GM18873 (cell line): ENCODE measurements at regions not wholly inside any gene's neighbourhood (a gene's known extent, or its start where the extent isn't known, plus 50 kb on each side); places are given as distances from the start of the nearest gene placed in this dataset.
"Not testable (repeated sequence)": the region's sequence is repeated elsewhere in the genome, so short reads cannot be mapped to it uniquely, and the experiment has no call there.

ENCODE experiments used
- ATAC-seq: cut with Tn5 transposase; IDR thresholded peaks from one replicate; pipeline ENCODE4 v1.9.1; 2021; ENCODE audit warnings: mild to moderate bottlenecking, moderate library complexity, moderate number of reproducible peaks; ENCODE audit not compliant: unreplicated experiment, low FRiP score

GRCh38 chr12:93234641-93235040 lies 143.1 kb upstream of the NUDT4 start:
- ATAC-seq = no peak

DNA sequence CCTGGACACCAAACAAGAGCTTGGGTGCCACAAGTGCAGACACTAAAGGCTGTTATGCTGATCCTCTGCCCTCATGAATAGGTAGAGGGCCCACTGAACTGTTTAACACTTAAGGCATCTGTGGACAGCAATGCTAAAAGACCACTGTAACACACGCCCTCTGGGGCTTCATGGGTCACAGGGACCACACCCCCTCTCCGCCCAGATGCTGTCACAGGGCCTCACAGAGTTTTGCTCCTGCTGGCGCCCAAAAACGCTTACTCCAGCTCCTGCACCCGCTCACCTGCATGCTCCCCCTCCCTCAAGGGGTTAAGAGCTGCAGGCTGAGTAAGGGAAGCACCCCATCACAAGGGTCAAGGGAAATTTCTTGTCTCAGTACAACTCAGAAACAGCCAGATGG lies 141.8 kb upstream of the NUDT4 start:
- ATAC-seq = no peak

DNA sequence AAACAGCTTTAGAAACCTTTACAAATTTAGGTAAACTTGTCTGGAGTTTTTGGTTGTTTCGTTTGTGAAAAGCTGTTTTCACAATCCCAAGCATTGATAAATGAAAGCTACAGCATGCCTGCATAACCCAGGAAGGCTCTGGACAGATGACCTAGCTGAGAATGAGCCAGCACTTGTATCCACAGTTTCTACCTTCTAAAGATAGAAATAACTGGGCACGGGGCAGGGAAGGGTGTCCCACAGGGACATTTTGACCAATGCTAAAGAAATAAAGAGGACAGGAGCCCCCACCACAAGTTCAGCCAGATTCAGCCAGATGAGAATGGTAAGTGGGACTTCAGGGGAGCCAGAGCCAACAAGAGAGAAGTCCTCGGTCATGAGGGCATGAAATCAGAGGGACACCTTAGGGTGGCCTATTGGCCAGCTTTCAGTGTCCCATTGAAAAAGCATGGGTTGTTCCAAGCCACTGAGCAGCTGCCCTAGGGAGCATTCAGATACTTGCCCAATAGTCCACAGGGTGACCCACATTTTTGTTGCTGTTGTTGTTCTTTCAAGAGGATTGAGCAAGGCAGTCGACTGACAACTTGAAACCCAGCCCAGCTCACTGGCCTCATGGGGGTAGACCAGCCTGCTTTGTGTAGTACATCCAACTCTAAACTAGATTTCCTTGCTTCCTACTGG lies 140.3 kb upstream of the NUDT4 start:
- ATAC-seq = no peak

GRCh38 chr12:93238512-93239262 lies 139.0 kb upstream of the NUDT4 start:
- not testable (repeated sequence) for ATAC-seq

GRCh38 chr12:93239789-93240188 lies 137.9 kb upstream of the NUDT4 start:
- not testable (repeated sequence) for ATAC-seq

- ATAC-seq = no peak
These were observed 135.4 kb upstream of the NUDT4 start for GRCh38 chr12:93242154-93242972.

GRCh38 chr12:93243382-93243688 lies 134.4 kb upstream of the NUDT4 start:
- ATAC-seq = no peak

DNA sequence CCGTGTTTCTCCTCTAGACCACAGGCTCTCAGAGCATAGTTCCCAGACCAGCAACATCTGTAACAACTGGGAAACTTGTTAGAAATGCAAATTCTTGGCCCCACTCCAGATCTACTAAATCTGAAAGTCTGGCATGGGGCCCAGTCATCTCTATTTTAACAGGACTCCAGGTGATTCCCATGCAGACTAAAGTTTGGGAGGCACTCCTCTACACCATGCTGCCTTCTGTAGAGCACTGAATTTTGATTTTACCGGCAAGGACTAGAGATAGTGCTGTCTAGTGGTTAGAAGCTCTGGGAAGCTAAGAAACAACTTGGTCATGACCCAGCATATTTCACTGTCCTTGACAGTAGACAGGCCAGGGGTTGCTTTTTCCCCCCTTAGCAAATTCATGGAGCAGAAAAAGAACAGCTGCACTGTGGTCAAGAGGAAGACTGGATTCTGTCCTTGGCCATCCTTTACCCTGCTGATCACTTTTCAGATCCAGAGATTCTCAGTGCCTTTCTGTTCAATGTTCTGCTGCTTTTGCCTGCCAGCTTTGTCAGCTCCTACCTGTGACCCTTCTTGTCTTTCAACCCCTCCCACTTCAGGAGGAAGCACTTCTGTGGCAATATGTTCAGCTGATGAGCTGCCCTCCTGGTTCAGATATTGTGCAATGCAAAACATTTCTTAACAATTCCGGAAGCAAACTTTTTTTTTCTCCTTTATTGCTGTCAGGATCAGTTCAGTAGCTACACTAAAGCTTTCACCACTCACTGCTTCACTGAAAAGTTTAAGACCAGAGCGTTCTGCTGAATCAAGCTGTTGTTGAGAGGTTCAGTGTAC lies 133.8 kb upstream of the NUDT4 start:
- no peak for ATAC-seq

- no peak for ATAC-seq
These were observed 133.1 kb upstream of the NUDT4 start for GRCh38 chr12:93244514-93245077.

GRCh38 chr12:93245543-93245942 lies 132.2 kb upstream of the NUDT4 start:
- peak; percentile 90 for ATAC-seq

DNA sequence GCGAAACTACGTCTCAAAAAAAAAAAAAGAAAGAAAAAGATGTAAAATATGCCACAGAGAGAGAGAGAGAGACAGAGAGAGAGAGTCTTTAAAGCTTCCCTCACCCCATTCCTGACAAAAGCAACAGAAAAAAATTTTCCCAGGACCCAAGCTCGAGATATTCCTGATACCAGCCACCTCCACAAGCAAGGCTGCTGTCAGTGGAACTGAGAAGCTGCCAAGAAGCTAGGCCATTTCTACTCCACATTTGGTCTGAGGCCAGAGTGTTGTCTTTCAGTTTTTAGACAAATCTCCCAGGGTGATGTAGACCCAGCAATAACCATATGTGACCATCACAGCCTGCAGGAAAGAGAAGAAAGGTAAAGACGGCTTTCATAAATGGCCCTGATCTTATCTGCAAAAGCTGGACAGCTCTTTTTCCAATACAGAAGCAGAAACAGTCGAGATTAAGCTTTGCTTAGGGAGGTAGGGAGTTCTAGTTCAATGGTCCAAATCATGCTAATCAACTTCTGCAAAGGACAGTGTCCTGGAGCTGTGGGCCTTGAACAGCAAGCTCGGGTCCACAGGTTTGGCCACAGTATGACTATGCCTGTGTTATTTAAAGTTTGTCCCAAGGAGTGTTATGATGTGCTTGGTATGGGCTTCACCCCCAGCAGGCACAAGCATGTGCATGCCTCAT lies 130.3 kb upstream of the NUDT4 start:
- no peak for ATAC-seq

GRCh38 chr12:93252221-93252620 lies 125.5 kb upstream of the NUDT4 start:
- no peak for ATAC-seq

- no peak for ATAC-seq
These were observed 122.8 kb upstream of the NUDT4 start for GRCh38 chr12:93254911-93255310.

GRCh38 chr12:93256256-93256969 lies 121.3 kb upstream of the NUDT4 start:
- ATAC-seq = no peak

DNA sequence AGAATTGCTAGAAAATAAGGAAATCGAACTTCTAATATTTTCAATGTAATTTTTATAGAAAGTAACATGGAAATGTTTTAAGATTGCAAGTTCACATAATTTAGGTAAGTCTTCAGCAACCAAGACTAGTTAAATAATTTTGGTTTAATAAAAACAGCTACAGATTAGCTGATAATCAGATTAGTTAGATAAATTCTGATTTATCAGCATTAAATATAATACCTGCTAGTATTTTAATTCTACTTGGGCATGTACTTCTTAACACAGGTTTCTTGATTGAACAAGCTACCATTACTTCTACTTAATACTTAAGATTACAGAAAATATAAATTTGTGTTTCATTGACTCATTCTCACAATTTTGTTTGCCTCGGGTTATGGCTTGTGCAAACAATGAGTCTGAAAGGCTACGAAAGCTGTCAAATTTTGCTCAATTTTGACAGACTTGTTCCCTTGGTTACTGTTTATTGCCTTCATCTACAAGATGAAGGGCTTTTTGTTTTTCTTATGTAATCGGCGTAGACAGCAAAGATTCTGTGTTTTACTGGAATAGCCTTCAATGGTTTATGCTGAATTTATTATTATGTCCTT lies 116.1 kb upstream of the NUDT4 start:
- ATAC-seq = no peak

- no peak for ATAC-seq
These were observed 104.7 kb upstream of the NUDT4 start for GRCh38 chr12:93272997-93273396.

DNA sequence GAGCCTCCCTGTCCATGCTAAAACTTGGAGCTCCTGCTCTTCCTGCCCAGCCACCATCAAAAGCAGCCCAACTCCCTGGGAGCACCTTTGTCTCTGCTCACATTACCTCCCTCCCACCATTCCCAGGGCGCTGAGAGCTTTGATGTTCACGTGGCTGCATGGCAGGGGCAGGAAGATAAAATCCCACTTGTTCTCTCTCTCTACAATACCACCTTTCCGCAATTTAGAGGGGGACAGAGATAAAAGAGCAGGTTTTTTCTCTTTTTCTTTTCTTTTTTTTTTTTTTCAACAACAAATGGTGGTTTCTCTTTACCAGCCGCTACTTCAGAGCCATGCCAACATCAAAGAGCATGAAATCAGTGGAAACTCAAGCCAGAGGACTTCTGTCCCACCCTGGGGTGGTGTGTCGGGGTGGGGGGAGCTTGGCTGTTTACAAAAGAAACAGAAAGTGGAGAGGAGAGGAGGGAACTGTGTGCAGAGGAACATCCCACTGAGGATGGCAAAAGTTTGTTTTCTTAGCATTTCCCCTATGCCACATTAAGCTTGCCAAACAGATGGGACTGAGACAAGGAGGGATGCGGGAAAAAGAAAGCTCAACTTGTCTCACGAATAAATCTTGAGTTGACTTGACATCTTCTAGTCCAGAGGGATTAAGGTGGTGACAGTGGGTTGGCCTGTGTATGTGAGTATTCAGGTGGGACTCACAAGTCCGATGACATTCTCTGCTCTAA lies 103.7 kb upstream of the NUDT4 start:
- no peak for ATAC-seq

DNA sequence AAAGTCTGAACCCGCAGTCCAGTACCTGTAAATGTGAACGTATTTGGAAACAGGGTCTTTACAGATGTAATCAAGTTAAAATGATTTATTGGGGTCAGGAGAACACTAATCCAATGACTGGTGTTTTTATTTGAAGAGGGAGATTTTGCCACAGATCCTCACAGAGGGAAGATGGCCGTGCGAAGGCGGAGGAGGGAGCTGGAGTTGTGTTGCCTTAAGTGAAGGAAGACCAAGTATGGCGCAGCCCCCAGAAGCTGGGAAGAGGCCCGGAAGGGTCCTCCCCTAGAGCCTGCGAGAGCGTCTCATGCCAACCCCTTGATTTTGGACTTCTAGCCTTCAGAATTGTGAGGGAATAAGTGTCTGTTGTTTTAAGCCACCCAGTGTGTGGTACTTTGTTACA lies 102.8 kb upstream of the NUDT4 start:
- no peak for ATAC-seq
